Panc1 (cell line): ENCODE measurements at regions not wholly inside any gene's neighbourhood (a gene's known extent, or its start where the extent isn't known, plus 50 kb on each side); places are given as distances from the start of the nearest gene placed in this dataset.

Experiments
- ATAC-seq: fragments of 200-7000 bp; cut with Tn5 transposase; 2 replicates; pipeline ENCODE4 v1.9.1; 2020; ENCODE audit warnings: mild to moderate bottlenecking, moderate library complexity
- BruUV-seq: library from RNA; stranded (reverse); fragments of 400-500 nt; replicated peaks from 2 replicates; lab custom pipeline; 2021; lab: Mats Ljungman, UMichigan
- CTCF ChIA-PET: fragments of 300-600 bp; sonication (Branson Sonifier 250); formaldehyde crosslinking; loops from one replicate; lab custom pipeline; 2022; ENCODE audit warnings: antibody characterized with exemption; lab: Charles Lee
- POLR2A ChIA-PET: fragments of 300-600 bp; sonication (Branson Sonifier 250); formaldehyde crosslinking; loops from one replicate; lab custom pipeline; 2022; ENCODE audit warnings: antibody characterized with exemption; lab: Charles Lee
- DNase-seq: peaks from one replicate; pipeline ENCODE4 v3.0.0-alpha.2; 2010; ENCODE audit warnings: low read depth, low spot score
- H3K27ac ChIP-seq: 2 replicates; pipeline ENCODE4 v1.5.1; 2011; ENCODE audit warnings: mild to moderate bottlenecking, low read length, inconsistent platforms
- H3K27me3 ChIP-seq: fragments of 200-500 bp; sonication (Bioruptor generic); 2 replicates; pipeline ENCODE4 v1.6.0; 2014; ENCODE audit warnings: low read length, inconsistent platforms; ENCODE audit not compliant: control insufficient read depth, insufficient read depth
- H3K36me3 ChIP-seq: fragments of 200-500 bp; sonication (Bioruptor generic); 2 replicates; pipeline ENCODE4 v1.5.1; 2014; ENCODE audit warnings: inconsistent platforms, mild to moderate bottlenecking, low read length, moderate library complexity; ENCODE audit not compliant: control insufficient read depth, insufficient read depth
- H3K4me1 ChIP-seq: 2 replicates; pipeline ENCODE4 v1.5.1; 2011; ENCODE audit warnings: inconsistent platforms, mild to moderate bottlenecking, low read length, moderate library complexity; ENCODE audit not compliant: control insufficient read depth, insufficient read depth
- H3K4me3 ChIP-seq, 2 experiments: 2 replicates each; pipeline ENCODE4 v1.5.1; 2011 to 2012; ENCODE audit warnings: low read depth in 2 of 2, low read length in 2 of 2, mild to moderate bottlenecking in 2 of 2, inconsistent platforms in 1 of 2, moderate library complexity in 1 of 2
- H3K9me3 ChIP-seq: fragments of 200-500 bp; sonication (Bioruptor generic); 2 replicates; pipeline ENCODE4 v1.5.1; 2014; ENCODE audit warnings: low read depth, mild to moderate bottlenecking, inconsistent platforms, low read length, moderate library complexity; ENCODE audit not compliant: control insufficient read depth, insufficient read depth
- POLR2AphosphoS5 ChIP-seq: IDR thresholded peaks from 2 replicates; pipeline ENCODE4 v1.6.1; 2012; ENCODE audit warnings: mild to moderate bottlenecking, low read depth, low read length, moderate library complexity
- SIN3A ChIP-seq: IDR thresholded peaks from 2 replicates; pipeline ENCODE4 v1.6.1; 2012; ENCODE audit warnings: low read depth, mild to moderate bottlenecking, low read length, moderate library complexity, borderline replicate concordance; ENCODE audit not compliant: insufficient read depth
- TCF7L2 ChIP-seq: IDR thresholded peaks from 2 replicates; pipeline ENCODE4 v1.6.1; 2011; ENCODE audit warnings: mild to moderate bottlenecking, low read depth, low read length, inconsistent platforms
- in situ Hi-C: cut with HindIII; loops from 2 replicates; pipeline ENCODE4 v1.10.0; 2016; ENCODE audit warnings: low sequenced_read_pairs, low pct_unique_long_range_greater_than_20kb
- intact Hi-C: fragments of 100-400 bp; cut with micrococcal nuclease; formaldehyde crosslinking; loops from one replicate; pipeline ENCODE4 v1.10.0; 2022; ENCODE audit not compliant: unreplicated experiment
- TF ChIP-seq, protein P1 (sequence below): fragments of 450-650 bp; IDR thresholded peaks from 2 replicates; pipeline ENCODE4 v1.5.1; 2017; ENCODE audit warnings: mild to moderate bottlenecking
- TF ChIP-seq, protein P2 (sequence below), 2 experiments: IDR thresholded peaks; 2 replicates each; pipeline ENCODE4 v1.6.1; 2011 to 2012; ENCODE audit warnings: low read depth in 2 of 2, control low read depth in 1 of 2, low read length in 1 of 2, mild to moderate bottlenecking in 1 of 2, moderate library complexity in 1 of 2; ENCODE audit not compliant: insufficient read depth in 1 of 2

DNA sequence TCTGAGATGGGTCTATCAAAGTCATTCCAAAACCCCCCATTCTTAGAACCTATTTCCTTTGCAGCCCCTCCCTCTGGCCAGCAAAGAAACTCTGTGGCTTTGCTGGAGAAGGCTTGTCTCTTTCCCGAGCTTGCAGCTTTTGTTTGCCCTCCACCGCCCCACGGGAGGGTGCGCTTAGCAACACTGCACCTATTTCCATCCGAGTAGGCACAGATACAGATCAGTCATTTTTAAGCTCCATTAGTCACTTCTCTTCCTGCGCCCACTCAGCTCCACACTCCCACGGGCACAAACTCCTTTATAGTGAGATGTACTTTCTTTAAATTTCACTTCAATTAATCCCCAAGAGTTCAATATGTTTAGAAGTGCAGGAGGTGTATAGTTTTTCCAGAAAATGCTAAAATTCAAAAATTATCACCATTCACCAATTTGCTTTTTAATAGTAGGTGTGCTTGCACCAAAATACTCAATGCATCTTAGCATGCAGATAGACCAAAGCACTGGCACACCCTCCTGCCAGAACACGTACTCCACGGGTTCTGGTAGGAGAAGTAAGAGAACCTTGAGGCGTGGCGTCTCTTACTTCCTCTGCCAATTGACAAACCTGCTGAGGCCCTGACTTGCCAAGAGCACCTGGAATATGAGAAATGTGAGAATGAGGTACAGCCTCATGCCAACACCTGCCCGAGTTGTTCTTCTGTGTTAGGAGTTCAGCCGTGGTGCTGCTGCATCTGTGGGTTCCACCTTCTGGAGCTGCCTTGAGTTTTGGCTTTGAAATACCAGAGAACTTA lies 183.7 kb downstream of the TEX29 start:
- no peaks in the 10 kb centered on the region for H3K9me3 ChIP-seq
- in situ Hi-C loops (no loop called here), intact Hi-C loops (no loop called here)
- TF ChIP-seq SIN3A (no peak), POLR2AphosphoS5 (no peak), TCF7L2 (no peak)
- TF ChIP-seq, protein P1, sequence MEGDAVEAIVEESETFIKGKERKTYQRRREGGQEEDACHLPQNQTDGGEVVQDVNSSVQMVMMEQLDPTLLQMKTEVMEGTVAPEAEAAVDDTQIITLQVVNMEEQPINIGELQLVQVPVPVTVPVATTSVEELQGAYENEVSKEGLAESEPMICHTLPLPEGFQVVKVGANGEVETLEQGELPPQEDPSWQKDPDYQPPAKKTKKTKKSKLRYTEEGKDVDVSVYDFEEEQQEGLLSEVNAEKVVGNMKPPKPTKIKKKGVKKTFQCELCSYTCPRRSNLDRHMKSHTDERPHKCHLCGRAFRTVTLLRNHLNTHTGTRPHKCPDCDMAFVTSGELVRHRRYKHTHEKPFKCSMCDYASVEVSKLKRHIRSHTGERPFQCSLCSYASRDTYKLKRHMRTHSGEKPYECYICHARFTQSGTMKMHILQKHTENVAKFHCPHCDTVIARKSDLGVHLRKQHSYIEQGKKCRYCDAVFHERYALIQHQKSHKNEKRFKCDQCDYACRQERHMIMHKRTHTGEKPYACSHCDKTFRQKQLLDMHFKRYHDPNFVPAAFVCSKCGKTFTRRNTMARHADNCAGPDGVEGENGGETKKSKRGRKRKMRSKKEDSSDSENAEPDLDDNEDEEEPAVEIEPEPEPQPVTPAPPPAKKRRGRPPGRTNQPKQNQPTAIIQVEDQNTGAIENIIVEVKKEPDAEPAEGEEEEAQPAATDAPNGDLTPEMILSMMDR, result no peak
- TF ChIP-seq, protein P2, sequence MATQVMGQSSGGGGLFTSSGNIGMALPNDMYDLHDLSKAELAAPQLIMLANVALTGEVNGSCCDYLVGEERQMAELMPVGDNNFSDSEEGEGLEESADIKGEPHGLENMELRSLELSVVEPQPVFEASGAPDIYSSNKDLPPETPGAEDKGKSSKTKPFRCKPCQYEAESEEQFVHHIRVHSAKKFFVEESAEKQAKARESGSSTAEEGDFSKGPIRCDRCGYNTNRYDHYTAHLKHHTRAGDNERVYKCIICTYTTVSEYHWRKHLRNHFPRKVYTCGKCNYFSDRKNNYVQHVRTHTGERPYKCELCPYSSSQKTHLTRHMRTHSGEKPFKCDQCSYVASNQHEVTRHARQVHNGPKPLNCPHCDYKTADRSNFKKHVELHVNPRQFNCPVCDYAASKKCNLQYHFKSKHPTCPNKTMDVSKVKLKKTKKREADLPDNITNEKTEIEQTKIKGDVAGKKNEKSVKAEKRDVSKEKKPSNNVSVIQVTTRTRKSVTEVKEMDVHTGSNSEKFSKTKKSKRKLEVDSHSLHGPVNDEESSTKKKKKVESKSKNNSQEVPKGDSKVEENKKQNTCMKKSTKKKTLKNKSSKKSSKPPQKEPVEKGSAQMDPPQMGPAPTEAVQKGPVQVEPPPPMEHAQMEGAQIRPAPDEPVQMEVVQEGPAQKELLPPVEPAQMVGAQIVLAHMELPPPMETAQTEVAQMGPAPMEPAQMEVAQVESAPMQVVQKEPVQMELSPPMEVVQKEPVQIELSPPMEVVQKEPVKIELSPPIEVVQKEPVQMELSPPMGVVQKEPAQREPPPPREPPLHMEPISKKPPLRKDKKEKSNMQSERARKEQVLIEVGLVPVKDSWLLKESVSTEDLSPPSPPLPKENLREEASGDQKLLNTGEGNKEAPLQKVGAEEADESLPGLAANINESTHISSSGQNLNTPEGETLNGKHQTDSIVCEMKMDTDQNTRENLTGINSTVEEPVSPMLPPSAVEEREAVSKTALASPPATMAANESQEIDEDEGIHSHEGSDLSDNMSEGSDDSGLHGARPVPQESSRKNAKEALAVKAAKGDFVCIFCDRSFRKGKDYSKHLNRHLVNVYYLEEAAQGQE (IDR thresholded peaks at IDR 0.05; ENCODE audit: insufficient read depth in 1 of 2, low read depth in 2 of 2, low read length in 1 of 2), result no peak
- H3K4me3 ChIP-seq, result no peak overlapping the region
- no peaks in the 10 kb centered on the region; the same call in 1 of the 2 replicates for H3K27me3 ChIP-seq
- ChIA-PET CTCF (no interaction called here), POLR2A (no interaction called here)
- H3K36me3 ChIP-seq, result no peaks in the 10 kb centered on the region
- BruUV-seq, result no TSS peak
- ATAC-seq (no peak), DNase-seq (no peak)
- H3K4me1 ChIP-seq, result no peaks in the 10 kb centered on the region
- no peak overlapping the region for H3K27ac ChIP-seq

DNA sequence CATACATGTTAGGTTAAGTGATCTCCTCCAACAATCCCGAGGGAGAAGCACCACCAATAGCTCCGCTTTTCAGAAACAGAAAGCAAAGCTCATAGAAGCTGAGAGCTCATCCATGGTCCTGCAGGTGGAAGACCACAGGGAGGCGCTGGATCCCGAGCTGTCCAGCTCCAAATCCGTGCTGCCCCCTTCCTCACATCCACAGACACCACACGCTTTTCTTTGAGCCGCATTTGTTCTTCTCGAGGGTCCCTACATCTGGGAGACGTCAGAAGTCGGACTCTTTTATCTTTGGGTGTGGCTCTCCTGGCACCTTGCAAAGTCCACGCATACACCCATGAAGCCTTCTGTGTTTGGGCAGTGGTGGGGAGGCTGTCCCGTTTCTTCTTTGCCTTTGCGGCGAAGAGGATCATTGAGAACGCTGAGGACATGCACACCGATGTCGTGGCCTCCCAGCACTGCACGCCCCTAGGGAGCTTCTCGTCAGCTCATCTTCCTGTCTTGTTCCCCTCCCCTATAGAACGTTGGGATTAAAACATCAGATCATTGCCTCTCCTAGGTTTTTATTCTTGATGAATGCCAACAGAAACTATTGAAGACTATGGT lies 184.8 kb downstream of the TEX29 start:
- no peak for DNase-seq
- in situ Hi-C loops (no loop called here), intact Hi-C loops (no loop called here)
- BruUV-seq, result no TSS peak
- CTCF ChIA-PET, result interaction anchor here (0.6 kb wide), 1 partner anchor 520 kb away, joined by 5 read pairs; no protein-coding TSS in a partner anchor
- Histone ChIP-seq H3K4me3 (no peak overlapping the region), H3K27ac (no peak overlapping the region), H3K4me1 (no peaks in the 10 kb centered on the region), H3K9me3 (no peaks in the 10 kb centered on the region), H3K36me3 (no peaks in the 10 kb centered on the region), H3K27me3 (no peaks in the 10 kb centered on the region; the same call in 1 of the 2 replicates)
- POLR2A ChIA-PET, result no interaction called here
- TF ChIP-seq POLR2AphosphoS5 (no peak), SIN3A (no peak), TCF7L2 (no peak)
- TF ChIP-seq, protein P2 (IDR thresholded peaks at IDR 0.05; ENCODE audit: insufficient read depth in 1 of 2, low read depth in 2 of 2, low read length in 1 of 2), result no peak
- TF ChIP-seq, protein P1, result no peak; the same call in 1 of the 2 replicates
- ATAC-seq, result no peak
